ENCODE measurements at regions not wholly inside any gene's neighbourhood (a gene's known extent, or its start where the extent isn't known, plus 50 kb on each side); places are given as distances from the start of the nearest gene placed in this dataset.

DNA sequence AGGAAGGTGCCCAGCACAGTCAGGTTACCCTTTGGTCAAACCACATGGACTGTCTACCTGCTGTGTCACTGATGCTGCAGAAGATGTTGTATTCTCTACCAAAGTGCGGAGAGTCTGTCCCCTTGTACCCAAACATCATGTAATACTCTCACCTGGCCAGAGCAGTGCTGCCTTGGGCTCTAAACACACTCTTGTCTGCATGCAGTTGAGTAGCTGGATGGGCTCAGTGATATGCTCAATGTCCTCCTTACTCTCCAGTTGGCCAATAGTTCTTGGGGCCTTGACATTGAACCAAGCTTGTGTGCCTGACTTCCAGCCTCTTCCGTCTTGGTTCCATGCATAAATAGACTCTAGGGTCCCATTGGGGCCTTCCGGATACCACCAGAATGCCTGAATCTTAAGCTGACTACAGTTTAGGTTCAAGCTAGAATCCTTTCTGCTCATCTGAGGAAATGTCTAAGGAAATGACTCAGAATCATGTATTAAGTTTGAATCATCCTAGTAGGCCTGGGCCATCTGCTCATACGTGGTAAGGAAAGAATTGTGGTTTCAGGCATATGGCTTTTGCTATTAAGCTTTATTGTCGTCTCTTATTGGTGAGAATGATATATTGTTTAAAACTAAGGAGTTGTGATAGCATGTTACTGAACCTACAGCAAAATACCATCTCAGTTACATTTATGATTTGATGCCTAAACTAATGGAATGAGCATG lies 118.0 kb downstream of the OTUD1 start:
- TF ChIP-seq, protein P1, sequence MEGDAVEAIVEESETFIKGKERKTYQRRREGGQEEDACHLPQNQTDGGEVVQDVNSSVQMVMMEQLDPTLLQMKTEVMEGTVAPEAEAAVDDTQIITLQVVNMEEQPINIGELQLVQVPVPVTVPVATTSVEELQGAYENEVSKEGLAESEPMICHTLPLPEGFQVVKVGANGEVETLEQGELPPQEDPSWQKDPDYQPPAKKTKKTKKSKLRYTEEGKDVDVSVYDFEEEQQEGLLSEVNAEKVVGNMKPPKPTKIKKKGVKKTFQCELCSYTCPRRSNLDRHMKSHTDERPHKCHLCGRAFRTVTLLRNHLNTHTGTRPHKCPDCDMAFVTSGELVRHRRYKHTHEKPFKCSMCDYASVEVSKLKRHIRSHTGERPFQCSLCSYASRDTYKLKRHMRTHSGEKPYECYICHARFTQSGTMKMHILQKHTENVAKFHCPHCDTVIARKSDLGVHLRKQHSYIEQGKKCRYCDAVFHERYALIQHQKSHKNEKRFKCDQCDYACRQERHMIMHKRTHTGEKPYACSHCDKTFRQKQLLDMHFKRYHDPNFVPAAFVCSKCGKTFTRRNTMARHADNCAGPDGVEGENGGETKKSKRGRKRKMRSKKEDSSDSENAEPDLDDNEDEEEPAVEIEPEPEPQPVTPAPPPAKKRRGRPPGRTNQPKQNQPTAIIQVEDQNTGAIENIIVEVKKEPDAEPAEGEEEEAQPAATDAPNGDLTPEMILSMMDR (conservative IDR thresholded peaks at IDR 0.05 in 1 of 2, IDR thresholded peaks at IDR 0.05 in 1 of 2; ENCODE audit: extremely low read depth in 1 of 2, insufficient read depth in 1 of 2, low read depth in 1 of 2, low read length in 2 of 2): no peak
- TF ChIP-seq EZH2 (IDR thresholded peaks at IDR 0.05; ENCODE audit: borderline replicate concordance, low read length): no peak

Data from mammary epithelial cell (primary cell).